ENCODE measurements at regions not wholly inside any gene's neighbourhood (a gene's known extent, or its start where the extent isn't known, plus 50 kb on each side); places are given as distances from the start of the nearest gene placed in this dataset.

DNA sequence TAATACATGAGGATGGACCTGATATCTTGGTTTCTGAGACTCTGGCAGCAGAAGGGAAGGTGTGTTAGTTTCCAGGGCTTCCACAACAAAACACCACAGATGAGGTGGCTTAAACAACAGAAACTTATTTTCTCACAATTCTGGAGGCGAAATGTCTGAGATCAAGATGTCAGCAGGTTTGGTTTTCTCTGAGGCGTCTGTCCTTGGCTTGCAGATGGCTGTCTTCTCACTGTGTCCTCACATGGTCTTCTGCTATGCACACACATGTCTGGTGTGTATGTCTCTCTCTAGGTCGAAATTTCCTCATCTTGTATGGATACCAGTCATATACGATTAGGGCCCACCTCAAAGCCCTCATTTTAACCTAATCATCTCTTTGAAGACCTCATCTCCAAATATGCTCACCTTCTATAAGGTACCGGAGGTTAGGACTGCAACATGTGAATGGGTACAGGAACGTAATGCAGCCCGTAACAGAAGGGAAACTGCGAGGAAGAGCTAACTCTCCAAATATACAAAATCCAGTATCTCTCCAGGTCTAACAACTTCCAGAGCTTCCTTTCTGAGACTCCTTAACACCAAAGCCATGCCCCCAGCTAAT lies 139.8 kb upstream of the SMARCA2 start:
- ChIA-PET POLR2A (no interaction called here), CTCF (no interaction called here), RAD21 (ENCODE audit: low non-redundant PET in 1 of 2, low total read pairs in 2 of 2, uncharacterized antibody in 2 of 2, unreplicated experiment in 2 of 2) (no interaction called here)
- intact Hi-C loops (cut with micrococcal nuclease), result no loop called here
- Histone ChIP-seq H3K4me1 (ENCODE audit: control insufficient read depth in 1 of 2, insufficient read depth in 2 of 2, low read length in 2 of 2) (no peaks in the 10 kb centered on the region), H2AFZ (ENCODE audit: low read depth, low read length, poor library complexity, severe bottlenecking) (no peak overlapping the region), H4K20me1 (ENCODE audit: insufficient read depth) (no peaks in the 10 kb centered on the region), H3K36me3 (ENCODE audit: control insufficient read depth in 1 of 2, insufficient read depth in 2 of 2, low read length in 2 of 2) (no peaks in the 10 kb centered on the region), H3K79me2 (ENCODE audit: insufficient read depth, low read length) (no peaks in the 10 kb centered on the region), H3K4me2 (ENCODE audit: low read length) (no peak overlapping the region), H3K27ac (ENCODE audit: low read depth, low read length) (no peak overlapping the region), H3K4me3 (replicated peaks in 1 of 2; ENCODE audit: low read depth in 1 of 2, low read length in 2 of 2) (no peak overlapping the region), H3K9ac (ENCODE audit: low read length) (no peak overlapping the region), H3K27me3 (ENCODE audit: insufficient read depth, low read length) (peaks cover 5% of the 10 kb centered on the region; the same call in 1 of the 2 replicates), H3K9me3 (ENCODE audit: control insufficient read depth in 1 of 2, insufficient read depth in 1 of 2, low read depth in 1 of 2, low read length in 2 of 2) (no peaks in the 10 kb centered on the region), H3K9me2 (ENCODE audit: insufficient read depth) (no peaks in the 10 kb centered on the region)
- no peak for DNase-seq (ENCODE audit: low read depth, low spot score)
- ATAC-seq, result no peak
- no TSS peak for BruUV-seq (replicated peaks)
- TF ChIP-seq POLR2A (IDR thresholded peaks at IDR 0.05; ENCODE audit: borderline replicate concordance, extremely low read depth, insufficient read depth, insufficient read length), result no peak
- TF ChIP-seq, protein P1, sequence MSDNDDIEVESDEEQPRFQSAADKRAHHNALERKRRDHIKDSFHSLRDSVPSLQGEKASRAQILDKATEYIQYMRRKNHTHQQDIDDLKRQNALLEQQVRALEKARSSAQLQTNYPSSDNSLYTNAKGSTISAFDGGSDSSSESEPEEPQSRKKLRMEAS (IDR thresholded peaks at IDR 0.05), result no peak
- TF ChIP-seq SP1 (IDR thresholded peaks at IDR 0.05; ENCODE audit: low read depth), result no peak
- no peak for TF ChIP-seq CBX3 (IDR thresholded peaks at IDR 0.05; ENCODE audit: low read depth)
- TF ChIP-seq, protein P2, sequence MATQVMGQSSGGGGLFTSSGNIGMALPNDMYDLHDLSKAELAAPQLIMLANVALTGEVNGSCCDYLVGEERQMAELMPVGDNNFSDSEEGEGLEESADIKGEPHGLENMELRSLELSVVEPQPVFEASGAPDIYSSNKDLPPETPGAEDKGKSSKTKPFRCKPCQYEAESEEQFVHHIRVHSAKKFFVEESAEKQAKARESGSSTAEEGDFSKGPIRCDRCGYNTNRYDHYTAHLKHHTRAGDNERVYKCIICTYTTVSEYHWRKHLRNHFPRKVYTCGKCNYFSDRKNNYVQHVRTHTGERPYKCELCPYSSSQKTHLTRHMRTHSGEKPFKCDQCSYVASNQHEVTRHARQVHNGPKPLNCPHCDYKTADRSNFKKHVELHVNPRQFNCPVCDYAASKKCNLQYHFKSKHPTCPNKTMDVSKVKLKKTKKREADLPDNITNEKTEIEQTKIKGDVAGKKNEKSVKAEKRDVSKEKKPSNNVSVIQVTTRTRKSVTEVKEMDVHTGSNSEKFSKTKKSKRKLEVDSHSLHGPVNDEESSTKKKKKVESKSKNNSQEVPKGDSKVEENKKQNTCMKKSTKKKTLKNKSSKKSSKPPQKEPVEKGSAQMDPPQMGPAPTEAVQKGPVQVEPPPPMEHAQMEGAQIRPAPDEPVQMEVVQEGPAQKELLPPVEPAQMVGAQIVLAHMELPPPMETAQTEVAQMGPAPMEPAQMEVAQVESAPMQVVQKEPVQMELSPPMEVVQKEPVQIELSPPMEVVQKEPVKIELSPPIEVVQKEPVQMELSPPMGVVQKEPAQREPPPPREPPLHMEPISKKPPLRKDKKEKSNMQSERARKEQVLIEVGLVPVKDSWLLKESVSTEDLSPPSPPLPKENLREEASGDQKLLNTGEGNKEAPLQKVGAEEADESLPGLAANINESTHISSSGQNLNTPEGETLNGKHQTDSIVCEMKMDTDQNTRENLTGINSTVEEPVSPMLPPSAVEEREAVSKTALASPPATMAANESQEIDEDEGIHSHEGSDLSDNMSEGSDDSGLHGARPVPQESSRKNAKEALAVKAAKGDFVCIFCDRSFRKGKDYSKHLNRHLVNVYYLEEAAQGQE (IDR thresholded peaks at IDR 0.05; ENCODE audit: low read depth), result no peak
- TF ChIP-seq RAD21 (IDR thresholded peaks at IDR 0.05; ENCODE audit: low read depth), result no peak
- TF ChIP-seq JUND (IDR thresholded peaks at IDR 0.05), result no peak
- TF ChIP-seq EGR1 (IDR thresholded peaks at IDR 0.05; ENCODE audit: low read depth), result no peak
- no peak for TF ChIP-seq EZH2phosphoT487 (IDR thresholded peaks at IDR 0.05; ENCODE audit: borderline replicate concordance)
- TF ChIP-seq ELF1 (IDR thresholded peaks at IDR 0.05; ENCODE audit: borderline replicate concordance, low read depth), result no peak
- TF ChIP-seq, protein P3, sequence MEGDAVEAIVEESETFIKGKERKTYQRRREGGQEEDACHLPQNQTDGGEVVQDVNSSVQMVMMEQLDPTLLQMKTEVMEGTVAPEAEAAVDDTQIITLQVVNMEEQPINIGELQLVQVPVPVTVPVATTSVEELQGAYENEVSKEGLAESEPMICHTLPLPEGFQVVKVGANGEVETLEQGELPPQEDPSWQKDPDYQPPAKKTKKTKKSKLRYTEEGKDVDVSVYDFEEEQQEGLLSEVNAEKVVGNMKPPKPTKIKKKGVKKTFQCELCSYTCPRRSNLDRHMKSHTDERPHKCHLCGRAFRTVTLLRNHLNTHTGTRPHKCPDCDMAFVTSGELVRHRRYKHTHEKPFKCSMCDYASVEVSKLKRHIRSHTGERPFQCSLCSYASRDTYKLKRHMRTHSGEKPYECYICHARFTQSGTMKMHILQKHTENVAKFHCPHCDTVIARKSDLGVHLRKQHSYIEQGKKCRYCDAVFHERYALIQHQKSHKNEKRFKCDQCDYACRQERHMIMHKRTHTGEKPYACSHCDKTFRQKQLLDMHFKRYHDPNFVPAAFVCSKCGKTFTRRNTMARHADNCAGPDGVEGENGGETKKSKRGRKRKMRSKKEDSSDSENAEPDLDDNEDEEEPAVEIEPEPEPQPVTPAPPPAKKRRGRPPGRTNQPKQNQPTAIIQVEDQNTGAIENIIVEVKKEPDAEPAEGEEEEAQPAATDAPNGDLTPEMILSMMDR (IDR thresholded peaks at IDR 0.05 in 2 of 3, conservative IDR thresholded peaks at IDR 0.05 in 1 of 3; ENCODE audit: borderline replicate concordance in 1 of 3, insufficient read depth in 1 of 3, low read depth in 2 of 3, low read length in 2 of 3), result no peak
- TF ChIP-seq ZFX (IDR thresholded peaks at IDR 0.05), result no peak
- TF ChIP-seq, protein P4, sequence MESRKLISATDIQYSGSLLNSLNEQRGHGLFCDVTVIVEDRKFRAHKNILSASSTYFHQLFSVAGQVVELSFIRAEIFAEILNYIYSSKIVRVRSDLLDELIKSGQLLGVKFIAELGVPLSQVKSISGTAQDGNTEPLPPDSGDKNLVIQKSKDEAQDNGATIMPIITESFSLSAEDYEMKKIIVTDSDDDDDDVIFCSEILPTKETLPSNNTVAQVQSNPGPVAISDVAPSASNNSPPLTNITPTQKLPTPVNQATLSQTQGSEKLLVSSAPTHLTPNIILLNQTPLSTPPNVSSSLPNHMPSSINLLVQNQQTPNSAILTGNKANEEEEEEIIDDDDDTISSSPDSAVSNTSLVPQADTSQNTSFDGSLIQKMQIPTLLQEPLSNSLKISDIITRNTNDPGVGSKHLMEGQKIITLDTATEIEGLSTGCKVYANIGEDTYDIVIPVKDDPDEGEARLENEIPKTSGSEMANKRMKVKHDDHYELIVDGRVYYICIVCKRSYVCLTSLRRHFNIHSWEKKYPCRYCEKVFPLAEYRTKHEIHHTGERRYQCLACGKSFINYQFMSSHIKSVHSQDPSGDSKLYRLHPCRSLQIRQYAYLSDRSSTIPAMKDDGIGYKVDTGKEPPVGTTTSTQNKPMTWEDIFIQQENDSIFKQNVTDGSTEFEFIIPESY (IDR thresholded peaks at IDR 0.05; ENCODE audit: extremely low read depth, insufficient replicate concordance, low read length), result no peak
- no peak for TF ChIP-seq FOSL1 (IDR thresholded peaks at IDR 0.05; ENCODE audit: low read depth)
- TF ChIP-seq YY1 (IDR thresholded peaks at IDR 0.05; ENCODE audit: extremely low read depth, insufficient replicate concordance, low read depth, low read length), result no peak
- TF ChIP-seq, protein P5, sequence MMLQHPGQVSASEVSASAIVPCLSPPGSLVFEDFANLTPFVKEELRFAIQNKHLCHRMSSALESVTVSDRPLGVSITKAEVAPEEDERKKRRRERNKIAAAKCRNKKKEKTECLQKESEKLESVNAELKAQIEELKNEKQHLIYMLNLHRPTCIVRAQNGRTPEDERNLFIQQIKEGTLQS (IDR thresholded peaks at IDR 0.05), result no peak

Data from HCT116 (cell line).